Ovary (tissue), 7 donors: ENCODE measurements at regions not wholly inside any gene's neighbourhood (a gene's known extent, or its start where the extent isn't known, plus 50 kb on each side); places are given as distances from the start of the nearest gene placed in this dataset.

Source experiments
- DNase-seq, 5 donors: peaks; one replicate each; pipeline ENCODE4 v3.0.0-alpha.2; 2019 to 2020
- H3K27ac ChIP-seq, 2 donors: fragments of 200-600 bp; one replicate each; pipeline versions ENCODE4 v1.5.1 to v1.8.0; 2019 to 2022
- H3K27me3 ChIP-seq: fragments of 200-600 bp; one replicate; pipeline ENCODE4 v1.8.0; 2022
- H3K36me3 ChIP-seq: fragments of 200-600 bp; sonication (generic); one replicate; pipeline ENCODE4 v1.5.1; 2019
- H3K4me1 ChIP-seq: one replicate; pipeline ENCODE4 v1.8.1; 2013; ENCODE audit warnings: mild to moderate bottlenecking, moderate library complexity; ENCODE audit not compliant: insufficient read depth
- H3K4me3 ChIP-seq: fragments of 200-600 bp; sonication (generic); one replicate; pipeline ENCODE4 v1.5.1; 2017
- H3K9me3 ChIP-seq, 2 donors: fragments of 200-600 bp in 1 of 2; sonication (generic) in 1 of 2; one replicate each; pipeline versions ENCODE4 v1.5.1 to v1.8.1; 2013 to 2019; ENCODE audit warnings: mild to moderate bottlenecking in 1 of 2, moderate library complexity in 1 of 2
- CTCF ChIP-seq, 3 donors: fragments of 450-650 bp in 2 of 3; fragments of 200-600 bp in 1 of 3; IDR thresholded peaks; one replicate each; pipeline versions ENCODE4 v1.5.1 to v1.8.0; 2016 to 2022; ENCODE audit warnings: antibody characterized with exemption in 3 of 3, mild to moderate bottlenecking in 1 of 3
- EP300 ChIP-seq: sonication (generic); formaldehyde crosslinking; IDR thresholded peaks from one replicate; pipeline ENCODE4 v1.6.1; 2017; ENCODE audit warnings: antibody characterized with exemption
- POLR2A ChIP-seq: fragments of 450-650 bp; IDR thresholded peaks from one replicate; pipeline ENCODE4 v1.6.1; 2017; ENCODE audit warnings: antibody characterized with exemption, mild to moderate bottlenecking, moderate library complexity
- whole genome bisulfite sequencing, 3 donors: extraction: QIAGEN DNeasy Blood & Tissue Kit in 1 of 3; methylation state at CpG; one replicate each; pipeline versions ENCODE4 v1.1.5 to v1.1.7; 2013 to 2017; 5-methylcytosine and 5-hydroxymethylcytosine counted together
- intact Hi-C, 4 donors: fragments of 100-400 bp; cut with DNase I; formaldehyde crosslinking; loops; one replicate each; pipeline versions ENCODE4 v1.11.0 to v1.15.1; 2022 to 2023
- donor health status: DM: no; HTN: no; CAD: no; lungs with moderate emphysema.
- donor health status: DM: no; HTN: no; CAD: no.
- donor health status: Bipolar disorder and iron deficiency.
- donor health status: DM: no; HTN: no; CAD: no.
- donor health status: DM: yes; HTN: yes; CAD: no.

GRCh38 chr9:12908895-12909294, 134.1 kb downstream of the LURAP1L start:
- intact Hi-C loops: no loop called here
- Histone ChIP-seq H3K4me1 (no peaks in the 10 kb centered on the region), H3K9me3 (no peaks in the 10 kb centered on the region), H3K4me3 (no peak overlapping the region), H3K27ac (no peak overlapping the region), H3K36me3 (no peaks in the 10 kb centered on the region), H3K27me3 (no peaks in the 10 kb centered on the region)
- DNase-seq: no peak
- no peak for TF ChIP-seq EP300
- TF ChIP-seq CTCF (IDR thresholded peaks at IDR 0.05): no peak
- no peak for TF ChIP-seq POLR2A
- 78 to 88% (median 84%) methylated on average over 3 of the region's 3 CpGs for WGBS, 3 donors

GRCh38 chr9:12915366-12915954, 140.6 kb downstream of the LURAP1L start:
- TF ChIP-seq POLR2A: no peak
- no peak for TF ChIP-seq CTCF (IDR thresholded peaks at IDR 0.05)
- no peak for TF ChIP-seq EP300
- no peak overlapping the region for H3K4me3 ChIP-seq
- DNase-seq: no peak
- H3K27ac ChIP-seq: no peak overlapping the region
- no peaks in the 10 kb centered on the region for H3K27me3 ChIP-seq
- WGBS, 3 donors: 66 to 75% (median 73%) methylated on average over 3 of the region's 3 CpGs
- H3K36me3 ChIP-seq: no peaks in the 10 kb centered on the region
- intact Hi-C loops: no loop called here
- H3K9me3 ChIP-seq: no peaks in the 10 kb centered on the region
- H3K4me1 ChIP-seq: no peaks in the 10 kb centered on the region

GRCh38 chr9:12916042-12916441, 141.2 kb downstream of the LURAP1L start:
- Histone ChIP-seq H3K4me3 (no peak overlapping the region), H3K9me3 (no peaks in the 10 kb centered on the region), H3K27me3 (no peaks in the 10 kb centered on the region), H3K4me1 (no peaks in the 10 kb centered on the region), H3K27ac (no peak overlapping the region), H3K36me3 (no peaks in the 10 kb centered on the region)
- 76 to 85% (median 84%) methylated on average over 1 of the region's 1 CpG for WGBS, 3 donors
- no peak for DNase-seq
- TF ChIP-seq CTCF (IDR thresholded peaks at IDR 0.05) (no peak), EP300 (no peak), POLR2A (no peak)
- intact Hi-C loops: no loop called here

- 46 to 64% (median 60%) methylated on average over 2 of the region's 2 CpGs for WGBS, 3 donors
- intact Hi-C loops: no loop called here
- no peaks in the 10 kb centered on the region for H3K9me3 ChIP-seq
- H3K27ac ChIP-seq: no peak overlapping the region
- no peak overlapping the region for H3K4me3 ChIP-seq
- no peak for DNase-seq
- no peaks in the 10 kb centered on the region for H3K4me1 ChIP-seq
- no peak for TF ChIP-seq POLR2A
- TF ChIP-seq CTCF (IDR thresholded peaks at IDR 0.05): no peak
- TF ChIP-seq EP300: no peak
- H3K27me3 ChIP-seq: no peaks in the 10 kb centered on the region
- no peaks in the 10 kb centered on the region for H3K36me3 ChIP-seq
Observed at GRCh38 chr9:12920437-12920836, 145.6 kb downstream of the LURAP1L start.
